ENCODE measurements at regions not wholly inside any gene's neighbourhood (a gene's known extent, or its start where the extent isn't known, plus 50 kb on each side); places are given as distances from the start of the nearest gene placed in this dataset.
"Not testable (repeated sequence)": the region's sequence is repeated elsewhere in the genome, so short reads cannot be mapped to it uniquely, and the experiment has no call there.

GRCh38 chr16:88226302-88226701 lies 156.5 kb upstream of the ZNF469 start:
- TF ChIP-seq, protein P1, sequence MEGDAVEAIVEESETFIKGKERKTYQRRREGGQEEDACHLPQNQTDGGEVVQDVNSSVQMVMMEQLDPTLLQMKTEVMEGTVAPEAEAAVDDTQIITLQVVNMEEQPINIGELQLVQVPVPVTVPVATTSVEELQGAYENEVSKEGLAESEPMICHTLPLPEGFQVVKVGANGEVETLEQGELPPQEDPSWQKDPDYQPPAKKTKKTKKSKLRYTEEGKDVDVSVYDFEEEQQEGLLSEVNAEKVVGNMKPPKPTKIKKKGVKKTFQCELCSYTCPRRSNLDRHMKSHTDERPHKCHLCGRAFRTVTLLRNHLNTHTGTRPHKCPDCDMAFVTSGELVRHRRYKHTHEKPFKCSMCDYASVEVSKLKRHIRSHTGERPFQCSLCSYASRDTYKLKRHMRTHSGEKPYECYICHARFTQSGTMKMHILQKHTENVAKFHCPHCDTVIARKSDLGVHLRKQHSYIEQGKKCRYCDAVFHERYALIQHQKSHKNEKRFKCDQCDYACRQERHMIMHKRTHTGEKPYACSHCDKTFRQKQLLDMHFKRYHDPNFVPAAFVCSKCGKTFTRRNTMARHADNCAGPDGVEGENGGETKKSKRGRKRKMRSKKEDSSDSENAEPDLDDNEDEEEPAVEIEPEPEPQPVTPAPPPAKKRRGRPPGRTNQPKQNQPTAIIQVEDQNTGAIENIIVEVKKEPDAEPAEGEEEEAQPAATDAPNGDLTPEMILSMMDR (IDR thresholded peaks at IDR 0.05) = not testable (repeated sequence)
- not testable (repeated sequence) for TF ChIP-seq POLR2A (IDR thresholded peaks at IDR 0.05)
